Upper lobe of right lung (tissue), 1 donor: ENCODE measurements at regions not wholly inside any gene's neighbourhood (a gene's known extent, or its start where the extent isn't known, plus 50 kb on each side); places are given as distances from the start of the nearest gene placed in this dataset.

Source experiments
- ATAC-seq: fragments of 200-7000 bp; cut with Tn5 transposase; one replicate; pipeline ENCODE4 v1.9.1; 2020; ENCODE audit warnings: mild to moderate bottlenecking, moderate library complexity
- DNase-seq: peaks from one replicate; pipeline ENCODE4 v3.0.0-alpha.2; 2020
- H3K27ac ChIP-seq: fragments of 200-600 bp; one replicate; pipeline ENCODE4 v1.8.0; 2022
- H3K27me3 ChIP-seq: fragments of 200-600 bp; one replicate; pipeline ENCODE4 v1.8.0; 2022; ENCODE audit warnings: mild to moderate bottlenecking
- H3K36me3 ChIP-seq: fragments of 200-600 bp; one replicate; pipeline ENCODE4 v1.8.0; 2022
- H3K4me1 ChIP-seq: fragments of 200-600 bp; one replicate; pipeline ENCODE4 v1.8.0; 2022
- H3K4me3 ChIP-seq: fragments of 200-600 bp; one replicate; pipeline ENCODE4 v1.8.0; 2022; ENCODE audit warnings: mild to moderate bottlenecking
- H3K9me3 ChIP-seq: fragments of 200-600 bp; one replicate; pipeline ENCODE4 v1.8.0; 2022
- intact Hi-C: fragments of 100-400 bp; cut with DNase I; formaldehyde crosslinking; loops from one replicate; pipeline ENCODE4 v1.11.0; 2022
- TF ChIP-seq, protein P1 (sequence below): fragments of 200-600 bp; IDR thresholded peaks from one replicate; pipeline ENCODE4 v1.8.0; 2022; ENCODE audit warnings: antibody characterized with exemption
- donor health status: DM: no; HTN: yes; CAD: no; lungs with severe emphysema.

GRCh38 chr6:48031711-48032110 is 79.3 kb downstream of the PTCHD4 start:
- H3K4me1 ChIP-seq, result no peaks in the 10 kb centered on the region
- TF ChIP-seq, protein P1, sequence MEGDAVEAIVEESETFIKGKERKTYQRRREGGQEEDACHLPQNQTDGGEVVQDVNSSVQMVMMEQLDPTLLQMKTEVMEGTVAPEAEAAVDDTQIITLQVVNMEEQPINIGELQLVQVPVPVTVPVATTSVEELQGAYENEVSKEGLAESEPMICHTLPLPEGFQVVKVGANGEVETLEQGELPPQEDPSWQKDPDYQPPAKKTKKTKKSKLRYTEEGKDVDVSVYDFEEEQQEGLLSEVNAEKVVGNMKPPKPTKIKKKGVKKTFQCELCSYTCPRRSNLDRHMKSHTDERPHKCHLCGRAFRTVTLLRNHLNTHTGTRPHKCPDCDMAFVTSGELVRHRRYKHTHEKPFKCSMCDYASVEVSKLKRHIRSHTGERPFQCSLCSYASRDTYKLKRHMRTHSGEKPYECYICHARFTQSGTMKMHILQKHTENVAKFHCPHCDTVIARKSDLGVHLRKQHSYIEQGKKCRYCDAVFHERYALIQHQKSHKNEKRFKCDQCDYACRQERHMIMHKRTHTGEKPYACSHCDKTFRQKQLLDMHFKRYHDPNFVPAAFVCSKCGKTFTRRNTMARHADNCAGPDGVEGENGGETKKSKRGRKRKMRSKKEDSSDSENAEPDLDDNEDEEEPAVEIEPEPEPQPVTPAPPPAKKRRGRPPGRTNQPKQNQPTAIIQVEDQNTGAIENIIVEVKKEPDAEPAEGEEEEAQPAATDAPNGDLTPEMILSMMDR, result no peak

GRCh38 chr6:48027704-48028435 is 83.1 kb downstream of the PTCHD4 start:
- TF ChIP-seq, protein P1, result no peak
- Histone ChIP-seq H3K4me3 (no peak overlapping the region), H3K27ac (no peak overlapping the region), H3K27me3 (no peaks in the 10 kb centered on the region), H3K9me3 (no peaks in the 10 kb centered on the region), H3K4me1 (no peaks in the 10 kb centered on the region), H3K36me3 (no peaks in the 10 kb centered on the region)
- DNase-seq (no peak), ATAC-seq (no peak)
- intact Hi-C loops, result no loop called here

More at GRCh38 chr6:48031711-48032110, 79.3 kb downstream of the PTCHD4 start:
- Histone ChIP-seq H3K9me3 (no peaks in the 10 kb centered on the region), H3K36me3 (no peaks in the 10 kb centered on the region), H3K27me3 (no peaks in the 10 kb centered on the region), H3K4me3 (no peak overlapping the region), H3K27ac (no peak overlapping the region)
- no peak for ATAC-seq
- no peak for DNase-seq
- intact Hi-C loops, result no loop called here

DNA sequence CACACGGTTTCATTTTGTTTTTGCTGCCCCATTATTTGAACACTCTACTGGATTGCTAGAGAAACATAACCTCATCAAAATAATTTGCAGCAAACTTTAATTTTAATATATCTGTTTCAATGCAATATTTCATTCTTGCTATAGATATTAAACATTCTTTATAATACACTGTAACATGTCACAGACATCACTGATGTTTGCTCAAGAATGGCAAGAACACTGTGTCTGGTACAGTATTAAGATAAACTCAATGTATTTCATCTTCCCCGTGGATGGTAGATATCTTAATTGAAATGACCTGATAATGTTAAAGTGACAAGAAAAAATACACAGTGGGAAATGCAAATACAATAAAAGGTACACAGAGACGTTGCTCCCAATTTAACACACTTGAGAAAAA is 86.0 kb downstream of the PTCHD4 start:
- ATAC-seq (no peak), DNase-seq (no peak)
- Histone ChIP-seq H3K27me3 (no peaks in the 10 kb centered on the region), H3K27ac (no peak overlapping the region), H3K4me3 (no peak overlapping the region), H3K36me3 (no peaks in the 10 kb centered on the region), H3K9me3 (no peaks in the 10 kb centered on the region), H3K4me1 (no peaks in the 10 kb centered on the region)
- TF ChIP-seq, protein P1, result no peak
- intact Hi-C loops, result no loop called here

DNA sequence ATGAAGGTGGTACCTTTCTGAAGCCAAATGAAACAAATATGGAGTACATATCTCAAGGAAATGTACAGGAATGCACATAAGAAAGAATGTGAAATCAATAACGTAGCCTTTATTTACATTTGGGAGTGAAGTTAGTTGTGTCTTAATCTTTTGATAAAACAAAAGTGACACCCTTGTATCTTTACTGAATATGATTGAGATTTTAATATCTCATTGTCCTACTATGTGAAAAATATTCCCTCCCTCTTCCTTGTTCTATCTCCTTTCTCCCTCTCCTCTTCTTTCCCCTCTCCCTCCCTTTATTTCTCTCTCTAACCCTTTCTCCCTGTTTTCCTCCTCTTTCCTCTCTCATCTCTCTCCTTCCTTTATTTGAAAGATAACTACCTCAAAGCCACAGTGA is 89.1 kb downstream of the PTCHD4 start:
- H3K36me3 ChIP-seq, result no peaks in the 10 kb centered on the region
- intact Hi-C loops, result no loop called here
- TF ChIP-seq, protein P1, result no peak
- no peaks in the 10 kb centered on the region for H3K27me3 ChIP-seq
- no peaks in the 10 kb centered on the region for H3K4me1 ChIP-seq
- no peak overlapping the region for H3K4me3 ChIP-seq
- no peak overlapping the region for H3K27ac ChIP-seq
- ATAC-seq (no peak), DNase-seq (no peak)
- H3K9me3 ChIP-seq, result no peaks in the 10 kb centered on the region

DNA sequence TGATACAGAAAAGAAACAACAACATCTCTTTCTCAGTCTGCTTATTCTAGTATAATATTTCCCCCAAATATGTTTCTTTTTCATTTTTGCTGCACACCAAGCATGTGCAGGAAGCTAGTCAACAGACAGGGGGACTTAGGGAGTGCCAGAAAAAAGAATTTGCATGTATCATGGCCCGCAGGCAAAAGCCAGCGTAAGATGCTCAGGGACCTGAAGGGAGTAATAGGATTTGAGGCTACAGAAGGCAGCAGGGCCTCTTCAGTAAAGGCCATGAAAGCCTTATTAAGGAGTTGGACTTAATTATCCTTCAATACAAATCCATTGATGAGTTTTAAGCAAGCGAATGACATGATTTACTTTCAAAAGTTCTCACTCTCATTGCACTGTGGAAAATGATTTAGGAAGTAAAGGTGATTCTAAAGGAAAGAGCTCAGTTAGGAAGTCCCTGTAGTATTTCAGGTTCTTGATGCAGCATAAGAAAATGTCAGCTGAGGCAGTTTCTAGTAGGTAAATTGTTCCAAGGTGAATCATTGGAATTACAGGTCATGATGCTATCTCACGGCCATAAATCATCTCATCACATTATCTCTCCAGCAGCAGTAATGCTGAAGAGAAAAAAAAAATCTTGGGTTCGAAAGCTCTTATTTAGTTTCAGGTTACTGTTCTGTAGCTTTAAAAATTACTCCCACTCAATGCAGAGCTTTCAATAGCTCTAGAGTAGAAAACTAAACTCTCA is 94.8 kb downstream of the PTCHD4 start:
- no peaks in the 10 kb centered on the region for H3K27me3 ChIP-seq
- H3K27ac ChIP-seq, result no peak overlapping the region
- ATAC-seq (no peak), DNase-seq (no peak)
- intact Hi-C loops, result no loop called here
- TF ChIP-seq, protein P1, result no peak
- no peaks in the 10 kb centered on the region for H3K9me3 ChIP-seq
- no peaks in the 10 kb centered on the region for H3K4me1 ChIP-seq
- H3K4me3 ChIP-seq, result no peak overlapping the region
- no peaks in the 10 kb centered on the region for H3K36me3 ChIP-seq
